K562 (cell line): ENCODE measurements at regions not wholly inside any gene's neighbourhood (a gene's known extent, or its start where the extent isn't known, plus 50 kb on each side); places are given as distances from the start of the nearest gene placed in this dataset.

Source experiments
- ATAC-seq: fragments of 200-7000 bp; cut with Tn5 transposase; 3 replicates; pipeline ENCODE4 v1.9.1; 2020; ENCODE audit warnings: moderate library complexity
- BruUV-seq: library from RNA; stranded (reverse); fragments of 400-500 nt; replicated peaks from 2 replicates; lab custom pipeline; 2021; lab: Mats Ljungman, UMichigan
- CTCF ChIA-PET: fragments of 300-600 bp; formaldehyde crosslinking; extraction: SDS; loops from one replicate; lab custom pipeline; 2021; ENCODE audit warnings: low intra/inter-chr PET ratio; lab: Yijun Ruan, JAX
- POLR2A ChIA-PET: fragments of 300-600, 350-650 bp; sonication (Branson Sonifier 250); formaldehyde crosslinking; extraction: SDS; loops from one replicate; lab custom pipeline; 2021; ENCODE audit warnings: antibody characterized with exemption, inconsistent platforms; lab: Yijun Ruan, JAX
- DNase-seq, 4 experiments: peaks; one replicate each; pipeline versions ENCODE4 v3.0.0 to v3.0.0-alpha.2; 2011 to 2018; ENCODE audit warnings: low spot score in 3 of 4, mixed read lengths in 3 of 4; ENCODE audit errors: extremely low read depth in 1 of 4
- FAIRE-seq: peaks from 2 replicates; lab custom pipeline; 2011; peaks lifted over from hg19 to GRCh38; lab: Jason Lieb, UNC
- H2AFZ ChIP-seq: 2 replicates; pipeline ENCODE4 v1.6.0; 2011; ENCODE audit warnings: low read depth, low read length, control low read depth, inconsistent platforms
- H3K27ac ChIP-seq: fragments of 200-600 bp; 3 replicates; pipeline ENCODE4 v1.8.0; 2011; ENCODE audit warnings: low read depth, mild to moderate bottlenecking, control low read depth, inconsistent platforms, low read length, moderate library complexity, mixed read lengths; ENCODE audit errors: extremely low read depth
- H3K27me3 ChIP-seq, 2 experiments: fragments of 300-600 bp in 1 of 2; 2 replicates in 1 of 2; 3 replicates in 1 of 2; pipeline versions ENCODE4 v1.6.0 to v1.8.0; 2011; ENCODE audit warnings: inconsistent platforms in 2 of 2, low read length in 2 of 2, mild to moderate bottlenecking in 1 of 2, mixed read lengths in 1 of 2, moderate library complexity in 1 of 2; ENCODE audit not compliant: control insufficient read depth in 2 of 2, insufficient read depth in 2 of 2
- H3K36me3 ChIP-seq: fragments of 300-600 bp; 3 replicates; pipeline ENCODE4 v1.8.0; 2011; ENCODE audit warnings: mild to moderate bottlenecking, low read length, inconsistent platforms; ENCODE audit not compliant: control insufficient read depth, insufficient read depth
- H3K4me1 ChIP-seq, 2 experiments: fragments of 200-600 bp in 1 of 2; replicated peaks in 1 of 2; 2 replicates in 1 of 2; 3 replicates in 1 of 2; pipeline versions ENCODE4 v1.5.1 to v1.8.0; 2011; ENCODE audit warnings: inconsistent platforms in 2 of 2, low read length in 2 of 2, mild to moderate bottlenecking in 1 of 2, mixed read lengths in 1 of 2, moderate library complexity in 1 of 2; ENCODE audit not compliant: control insufficient read depth in 2 of 2, insufficient read depth in 2 of 2
- H3K4me2 ChIP-seq: 2 replicates; pipeline ENCODE4 v1.6.1; 2011; ENCODE audit warnings: low read length, control low read depth, inconsistent platforms, mixed read lengths; ENCODE audit not compliant: insufficient read depth
- H3K4me3 ChIP-seq: fragments of 200-600 bp; sonication (generic), shearing (Covaris generic); 2 replicates; pipeline ENCODE4 v1.5.1; 2016; ENCODE audit warnings: control low read depth, inconsistent platforms
- H3K79me2 ChIP-seq: fragments of 200-600 bp; 3 replicates; pipeline ENCODE4 v1.8.0; 2011; ENCODE audit warnings: low read length, inconsistent platforms; ENCODE audit not compliant: control insufficient read depth, insufficient read depth
- H3K9ac ChIP-seq, 2 experiments: 2 replicates each; pipeline versions ENCODE4 v1.6.0 to v1.6.1; 2011; ENCODE audit warnings: low read depth in 2 of 2, low read length in 2 of 2, control low read depth in 1 of 2, inconsistent platforms in 1 of 2, mild to moderate bottlenecking in 1 of 2, mixed read lengths in 1 of 2; ENCODE audit not compliant: insufficient read depth in 1 of 2
- H3K9me1 ChIP-seq: one replicate; pipeline ENCODE4 v1.6.0; 2011; ENCODE audit warnings: inconsistent platforms, mild to moderate bottlenecking, low read length, moderate library complexity; ENCODE audit not compliant: control insufficient read depth, insufficient read depth
- H3K9me3 ChIP-seq: replicated peaks from 2 replicates; pipeline ENCODE4 v1.5.1; 2011; ENCODE audit warnings: low read depth, low read length, inconsistent platforms; ENCODE audit not compliant: control insufficient read depth, insufficient read depth
- H4K20me1 ChIP-seq: replicated peaks from 2 replicates; pipeline ENCODE4 v1.6.1; 2011; ENCODE audit warnings: low read length, inconsistent platforms, mixed read lengths; ENCODE audit not compliant: control insufficient read depth, insufficient read depth
- DDX20 ChIP-seq: fragments of 450-650 bp; IDR thresholded peaks from 2 replicates; pipeline ENCODE4 v1.6.1; 2016; ENCODE audit warnings: missing genetic modification characterization, low read depth, mild to moderate bottlenecking, missing compliant biosample characterization, moderate library complexity
- E2F5 ChIP-seq: sonication (generic); formaldehyde crosslinking; IDR thresholded peaks from 2 replicates; pipeline ENCODE4 v1.8.0; 2022; ENCODE audit warnings: mild to moderate bottlenecking, missing genetic modification reagents
- GTF3C2 ChIP-seq: IDR thresholded peaks from 3 replicates; pipeline ENCODE4 v1.6.1; 2011; ENCODE audit warnings: borderline replicate concordance, mild to moderate bottlenecking, moderate library complexity; ENCODE audit not compliant: insufficient read length; ENCODE audit errors: extremely low read depth
- NRF1 ChIP-seq, 2 experiments: fragments of 450-650 bp; IDR thresholded peaks in 1 of 2; conservative IDR thresholded peaks in 1 of 2; 2 replicates each; pipeline ENCODE4 v1.6.1; 2014; ENCODE audit warnings: mild to moderate bottlenecking in 2 of 2
- SAFB ChIP-seq: fragments of 200-400 bp; formaldehyde crosslinking; IDR thresholded peaks from 2 replicates; pipeline ENCODE4 v1.6.1; 2017; ENCODE audit warnings: low read depth, low read length, borderline replicate concordance
- TCFL5 ChIP-seq: fragments of 250-450 bp; sonication (Bioruptor Pico); conservative IDR thresholded peaks from 2 replicates; pipeline ENCODE4 v1.6.1; 2021; ENCODE audit warnings: mild to moderate bottlenecking, moderate library complexity, matching md5 sums
- ZNF318 ChIP-seq, 2 experiments: fragments of 450-650 bp; IDR thresholded peaks; 2 replicates each; pipeline ENCODE4 v1.6.1; 2016; ENCODE audit warnings: mild to moderate bottlenecking in 2 of 2, borderline replicate concordance in 1 of 2, low read depth in 1 of 2, moderate library complexity in 1 of 2
- ZNF551 ChIP-seq: fragments of 250-450 bp; sonication (Bioruptor Pico); IDR thresholded peaks from 2 replicates; pipeline ENCODE4 v1.5.0; 2021; ENCODE audit warnings: mild to moderate bottlenecking, moderate library complexity
- ZZZ3 ChIP-seq: fragments of 450-650 bp; IDR thresholded peaks from 2 replicates; pipeline ENCODE4 v1.6.1; 2016; ENCODE audit warnings: antibody characterized with exemption, mild to moderate bottlenecking, moderate library complexity
- WGBS: fragments of 100-300 bp; shearing (Covaris generic); methylation state at CpG from one replicate; pipeline ENCODE4 v1.1.6; 2016; ENCODE audit warnings: low coverage, mixed read lengths; ENCODE audit not compliant: insufficient coverage; ENCODE audit errors: missing lambda C conversion rate; 5-methylcytosine and 5-hydroxymethylcytosine counted together
- in situ Hi-C: fragments of 300-500 bp; cut with MboI; formaldehyde crosslinking; loops from 4 replicates; pipeline ENCODE4 v1.15.0; 2018; ENCODE audit warnings: inconsistent platforms, mixed read lengths
- intact Hi-C: fragments of 100-400 bp; cut with micrococcal nuclease; formaldehyde crosslinking; loops from 2 replicates; pipeline ENCODE4 v1.14.2; 2022

- Histone ChIP-seq H3K4me3 (no peak overlapping the region), H3K9ac (no peak overlapping the region), H2AFZ (no peak overlapping the region), H3K79me2 (no peaks in the 10 kb centered on the region), H4K20me1 (no peaks in the 10 kb centered on the region), H3K36me3 (no peaks in the 10 kb centered on the region), H3K27ac (no peak overlapping the region), H3K27me3 (peaks cover 21 to 31% of the 10 kb centered on the region in 2 experiments), H3K9me3 (no peaks in the 10 kb centered on the region), H3K4me2 (no peak overlapping the region), H3K9me1 (no peaks in the 10 kb centered on the region), H3K4me1 (no peaks in the 10 kb centered on the region; a peak in 1 of 5 replicates)
- no peak for TF ChIP-seq NRF1 (conservative IDR thresholded peaks at IDR 0.05 in 1 of 2, IDR thresholded peaks at IDR 0.05 in 1 of 2)
- no peak for TF ChIP-seq GTF3C2
- TF ChIP-seq SAFB: no peak
- TF ChIP-seq DDX20: no peak
- no peak for TF ChIP-seq ZZZ3
- no peak for TF ChIP-seq ZNF551 (CRISPR knock-in tag)
- no peak for TF ChIP-seq TCFL5 (CRISPR knock-in tag)
- no peak for TF ChIP-seq ZNF318 (IDR thresholded peaks at IDR 0.05; ENCODE audit: borderline replicate concordance in 1 of 2, low read depth in 1 of 2)
- TF ChIP-seq E2F5: no peak
- POLR2A ChIA-PET: interaction anchor here (0.6 to 1.5 kb wide), 2 partner anchors 8 to 276 kb away, joined by 3 to 6 read pairs; no protein-coding TSS in a partner anchor
- ATAC-seq (no peak), FAIRE-seq (no peak), DNase-seq (no peak)
- CTCF ChIA-PET: no interaction called here
- in situ Hi-C loops: no loop called here
- BruUV-seq: no TSS peak
- intact Hi-C loops: no loop called here
- WGBS: 0% methylated on average over 3 of the region's 3 CpGs
These were observed 172.4 kb downstream of the SP3 start for GRCh38 chr2:173792741-173793140.
